ENCODE measurements at regions not wholly inside any gene's neighbourhood (a gene's known extent, or its start where the extent isn't known, plus 50 kb on each side); places are given as distances from the start of the nearest gene placed in this dataset.
"Not testable (repeated sequence)": the region's sequence is repeated elsewhere in the genome, so short reads cannot be mapped to it uniquely, and the experiment has no call there.

DNA sequence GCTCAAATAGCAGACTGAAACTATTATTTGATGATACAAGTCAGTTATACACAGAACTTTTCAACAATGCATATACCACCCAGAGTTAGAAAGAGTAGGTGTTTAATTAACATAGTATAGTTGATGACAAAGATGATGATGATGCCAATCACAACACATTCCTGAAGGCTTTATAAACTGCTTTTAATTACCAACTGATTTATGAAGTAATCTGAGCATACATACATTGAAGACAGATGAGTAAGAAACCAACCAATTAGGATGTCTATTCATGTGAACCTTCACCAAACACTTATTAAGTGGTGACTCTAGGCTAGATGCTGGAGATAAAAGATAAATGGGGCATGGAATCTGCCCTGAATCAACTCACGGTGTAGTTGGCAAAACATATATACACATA lies 600.9 kb upstream of the FLRT2 start:
- DNase-seq (ENCODE audit: extremely low spot score, insufficient read length, low read depth) (no peak), FAIRE-seq (no peak)

DNA sequence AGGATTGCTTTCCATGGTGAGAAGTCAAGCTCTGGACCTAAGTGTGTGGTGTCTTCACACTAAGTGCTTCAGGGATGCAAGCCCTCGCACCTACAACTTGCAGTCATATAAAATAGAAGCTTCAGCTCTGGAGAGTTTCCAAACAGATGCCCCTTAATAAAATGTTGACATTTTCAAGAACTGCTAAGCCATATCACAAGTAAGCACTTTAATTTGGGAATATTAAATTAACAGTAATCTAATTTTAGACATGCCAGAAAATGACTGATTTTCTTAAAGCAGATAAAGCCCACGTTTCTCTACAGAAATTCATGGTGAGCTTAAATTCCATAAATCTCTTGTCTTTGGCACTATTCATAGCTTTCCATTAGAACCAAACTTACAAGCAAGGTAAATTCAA lies 600.1 kb upstream of the FLRT2 start:
- FAIRE-seq (no peak), DNase-seq (ENCODE audit: extremely low spot score, insufficient read length, low read depth) (no peak)

DNA sequence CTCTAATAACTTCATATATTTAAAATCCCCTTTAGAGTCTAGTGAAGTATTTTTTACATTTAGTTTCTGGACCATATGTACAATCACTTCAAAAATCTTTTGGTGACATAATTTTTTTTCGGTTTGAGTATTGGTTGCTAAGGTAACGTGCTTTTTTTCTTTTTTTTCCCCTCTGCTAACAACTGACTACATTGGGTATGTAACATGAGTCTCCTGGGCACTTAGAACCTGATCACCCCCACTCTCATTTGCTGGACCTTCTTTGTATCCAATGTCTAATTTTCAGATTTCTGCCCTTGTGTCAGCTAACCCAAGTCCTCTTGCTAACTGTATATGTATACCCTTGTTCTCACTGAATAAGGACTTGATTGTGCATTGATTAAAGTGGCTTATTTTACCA lies 592.9 kb upstream of the FLRT2 start:
- DNase-seq (ENCODE audit: extremely low spot score, insufficient read length, low read depth) (no peak), FAIRE-seq (no peak)

DNA sequence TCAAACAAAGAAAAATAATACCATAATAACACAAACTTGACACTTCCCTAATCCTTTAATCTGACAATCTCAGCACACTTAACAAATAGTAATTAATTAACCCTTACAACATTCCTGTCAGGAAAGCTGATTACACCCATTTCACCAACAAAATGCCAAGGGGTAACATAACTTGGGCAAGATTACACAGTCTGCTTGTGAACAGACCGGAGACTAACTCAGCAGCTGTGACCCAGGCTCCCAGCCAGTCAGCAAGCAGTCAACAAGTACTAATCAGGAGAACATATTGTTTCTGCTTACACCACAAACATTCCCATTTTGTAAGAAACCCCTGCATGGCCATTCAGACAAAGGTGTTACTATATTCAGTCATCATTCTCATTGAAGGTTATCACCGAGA lies 592.5 kb upstream of the FLRT2 start:
- FAIRE-seq (no peak), DNase-seq (ENCODE audit: extremely low spot score, insufficient read length, low read depth) (no peak)

DNA sequence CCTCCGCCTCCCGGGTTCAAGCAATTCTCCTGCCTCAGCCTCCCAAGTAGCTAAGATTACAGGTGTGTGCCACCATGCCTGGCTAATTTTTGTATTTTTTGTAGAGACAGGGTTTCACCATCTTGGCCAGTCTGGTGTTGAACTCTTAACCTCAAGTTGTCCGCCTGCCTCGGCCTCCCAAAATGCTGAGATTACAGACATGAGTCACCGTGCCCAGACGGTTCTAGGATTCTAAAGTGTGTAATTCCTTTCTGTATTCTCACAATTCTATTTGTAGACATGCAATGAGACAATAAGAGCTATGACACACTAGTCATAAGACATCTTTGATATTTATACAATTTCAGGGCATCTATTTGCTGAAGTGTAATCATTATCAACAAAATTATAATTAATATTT lies 585.0 kb upstream of the FLRT2 start:
- not testable (repeated sequence) for DNase-seq (ENCODE audit: extremely low spot score, insufficient read length, low read depth); FAIRE-seq

DNA sequence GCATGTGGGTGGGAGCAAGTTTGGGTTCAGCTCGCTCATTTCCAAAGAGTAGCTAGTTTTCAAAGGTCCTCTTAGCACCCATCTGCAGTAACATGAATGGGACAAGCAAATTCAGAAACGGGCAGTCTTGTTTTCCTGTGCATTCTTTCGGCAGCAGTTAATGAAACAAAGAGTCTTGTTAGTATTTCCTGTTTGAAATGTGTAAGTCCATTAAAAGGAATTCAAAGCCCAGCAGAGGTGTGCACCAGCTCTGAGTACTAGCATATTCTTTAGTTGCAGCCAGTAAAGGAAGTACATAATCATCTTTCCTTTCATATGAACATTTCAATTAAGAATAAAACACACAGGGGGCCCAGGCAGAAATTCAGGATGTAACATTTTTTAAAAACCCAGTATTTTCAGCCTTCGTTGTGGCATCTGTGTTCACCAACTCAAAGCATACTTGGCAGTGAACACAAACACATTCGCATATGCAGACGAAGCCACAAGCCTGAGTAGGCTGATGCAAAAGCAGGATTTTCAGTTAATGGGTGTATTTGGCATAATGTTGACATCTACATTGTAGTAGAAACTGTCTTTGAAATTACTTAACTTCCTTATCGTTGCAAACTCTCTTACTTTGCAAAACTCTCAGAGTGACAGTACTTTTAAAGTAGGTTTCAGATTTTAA lies 570.0 kb upstream of the FLRT2 start:
- FAIRE-seq (no peak), DNase-seq (ENCODE audit: extremely low spot score, insufficient read length, low read depth) (no peak)

DNA sequence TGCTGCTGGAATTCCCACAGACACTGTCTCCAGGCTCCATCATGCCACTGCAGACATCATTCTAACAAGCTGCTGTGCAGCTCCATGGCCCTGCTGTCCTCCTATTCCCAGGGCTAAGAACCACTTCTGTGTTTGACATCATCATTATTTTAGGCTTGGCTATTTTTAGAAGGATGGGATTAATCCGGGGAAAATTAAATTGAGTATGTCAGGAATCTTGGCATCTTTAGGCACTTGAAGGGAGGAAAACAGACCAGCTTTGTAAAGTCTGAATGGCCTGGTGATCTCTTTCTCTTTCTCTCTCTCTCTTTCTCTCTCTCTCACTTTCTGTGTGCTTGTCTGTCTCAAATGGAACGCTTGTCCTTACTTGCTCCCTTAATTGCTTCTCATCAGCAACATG lies 568.3 kb upstream of the FLRT2 start:
- DNase-seq (ENCODE audit: extremely low spot score, insufficient read length, low read depth): no peak
- FAIRE-seq: no peak

DNA sequence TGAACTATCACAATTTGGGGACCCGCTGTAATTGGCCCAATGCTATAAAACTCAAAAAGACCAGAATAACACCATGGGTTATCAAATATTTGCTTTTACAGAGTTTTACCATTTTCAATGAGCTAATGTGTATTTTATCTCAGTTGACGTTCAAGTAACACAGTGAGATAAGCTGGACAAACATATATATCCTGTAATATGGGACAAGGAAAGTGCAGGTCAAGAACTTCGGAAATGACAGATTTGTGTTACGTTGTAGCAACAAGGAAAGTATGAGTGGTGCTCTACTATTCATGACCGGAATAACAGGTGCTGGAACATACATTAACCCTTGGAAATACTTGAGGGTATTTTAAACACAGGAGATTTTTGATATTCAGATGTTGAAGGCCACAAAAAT lies 566.4 kb upstream of the FLRT2 start:
- no peak for FAIRE-seq

DNA sequence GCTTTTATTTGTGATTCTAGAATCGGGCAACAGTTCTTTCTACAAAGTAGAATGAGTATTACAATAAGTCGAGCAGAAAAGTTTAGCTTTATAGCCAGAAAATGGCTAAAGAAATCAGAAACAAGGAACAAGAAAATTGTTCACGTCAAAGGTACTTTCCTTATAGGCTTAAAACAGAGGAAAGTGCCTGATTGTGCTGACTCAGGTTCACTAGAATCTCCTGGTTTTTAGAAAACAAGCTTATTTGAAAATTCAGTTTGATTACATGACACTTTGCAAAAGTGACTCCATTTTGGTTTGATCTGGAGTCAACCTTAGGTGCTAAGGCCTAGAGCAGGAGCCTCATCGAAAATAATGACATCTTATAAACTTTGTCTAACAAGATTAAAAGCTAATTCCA lies 564.7 kb upstream of the FLRT2 start:
- FAIRE-seq (no peak), DNase-seq (ENCODE audit: extremely low spot score, insufficient read length, low read depth) (no peak)

More for the DNA sequence above, 566.4 kb upstream of the FLRT2 start:
- DNase-seq (ENCODE audit: extremely low spot score, insufficient read length, low read depth): no peak

DNA sequence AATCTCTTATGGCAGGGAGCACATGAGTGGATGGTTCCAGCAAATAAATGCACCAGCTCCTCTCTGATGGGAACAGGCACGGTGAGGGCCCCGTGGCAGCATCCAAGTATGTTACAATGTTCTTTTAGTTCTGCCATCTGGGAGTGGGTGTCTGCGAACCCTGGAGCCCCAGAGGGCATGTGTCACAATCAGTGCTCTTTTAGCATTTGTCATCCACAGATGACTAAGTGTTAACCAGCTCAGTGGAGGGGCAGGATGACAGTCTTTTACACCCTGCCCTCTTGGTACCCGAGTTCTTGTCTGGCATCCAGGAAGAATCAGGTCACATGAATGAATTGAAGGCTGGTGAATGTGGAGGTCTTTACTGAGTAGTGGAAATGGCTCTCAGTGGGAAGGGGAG lies 560.4 kb upstream of the FLRT2 start:
- FAIRE-seq (no peak), DNase-seq (ENCODE audit: extremely low spot score, insufficient read length, low read depth) (no peak)

DNA sequence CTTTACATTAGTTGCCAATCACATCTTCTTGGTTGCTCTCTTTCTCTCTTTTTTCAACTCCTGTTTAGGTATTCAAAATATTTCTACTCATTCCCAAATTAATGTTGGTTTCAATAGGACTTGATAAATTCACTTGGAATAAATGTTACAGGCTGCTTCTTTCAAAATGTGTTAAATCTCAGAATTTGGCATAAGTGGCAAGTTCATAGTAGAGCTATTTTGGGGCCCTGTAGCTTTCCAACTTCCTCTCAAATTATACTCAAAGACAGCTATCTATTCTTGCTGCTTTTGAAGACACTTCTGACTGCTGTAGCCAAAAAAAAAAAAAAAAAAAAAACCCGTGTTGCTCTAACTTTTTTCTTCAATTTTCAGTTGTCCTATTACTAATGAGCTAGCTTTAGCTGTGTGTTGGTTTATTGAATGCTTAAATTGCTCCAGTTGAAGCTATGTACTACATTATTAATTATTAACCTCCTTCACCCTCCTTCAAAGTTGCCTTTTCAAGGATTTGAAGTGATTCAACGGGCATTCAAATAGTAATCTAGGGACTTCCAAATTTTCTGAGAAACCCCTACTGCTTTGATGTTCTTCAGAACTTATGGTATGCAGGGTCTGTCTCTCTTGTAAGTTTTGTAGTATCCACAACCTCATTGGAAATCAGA lies 554.6 kb upstream of the FLRT2 start:
- FAIRE-seq: no peak
- no peak for DNase-seq (ENCODE audit: extremely low spot score, insufficient read length, low read depth)

DNA sequence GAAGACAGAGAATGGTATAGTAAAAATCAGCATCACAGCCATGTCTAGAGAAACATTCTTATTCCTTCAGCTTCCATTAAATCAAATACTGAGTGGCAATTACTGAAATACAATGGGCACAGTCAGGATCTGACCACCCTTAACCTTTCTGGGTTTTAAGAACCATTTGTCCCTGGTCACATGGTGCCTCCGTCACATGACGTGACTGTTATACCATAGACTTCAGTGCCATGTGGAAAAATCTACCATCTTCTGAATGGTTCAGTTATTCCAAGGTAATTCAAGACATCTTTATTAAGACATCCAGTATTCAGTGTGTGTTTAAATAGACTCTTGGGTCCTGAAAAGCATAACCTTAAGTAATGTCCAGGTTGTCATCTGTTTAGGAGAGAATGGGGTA lies 553.1 kb upstream of the FLRT2 start:
- DNase-seq (ENCODE audit: extremely low spot score, insufficient read length, low read depth): no peak
- FAIRE-seq: no peak

DNA sequence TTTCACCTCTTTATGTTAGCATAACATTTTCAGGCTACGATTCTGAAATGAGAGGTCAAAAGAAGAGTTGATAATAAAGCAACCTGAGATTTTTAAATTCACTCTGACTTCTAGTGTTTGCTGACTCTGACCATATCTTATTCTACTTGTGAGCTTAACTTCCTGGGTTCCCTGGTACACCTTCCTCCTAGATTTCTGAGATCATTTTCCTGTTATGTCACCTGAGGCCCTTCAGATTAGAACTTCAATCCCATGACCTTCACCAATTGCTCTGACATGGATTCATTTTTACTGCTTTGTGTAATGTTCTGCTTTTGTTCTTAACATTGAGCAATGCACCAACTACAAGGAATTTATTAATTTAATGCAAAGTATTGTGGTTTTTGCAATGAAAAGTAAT lies 542.9 kb upstream of the FLRT2 start:
- no peak for DNase-seq (ENCODE audit: extremely low spot score, insufficient read length, low read depth)
- FAIRE-seq: no peak

DNA sequence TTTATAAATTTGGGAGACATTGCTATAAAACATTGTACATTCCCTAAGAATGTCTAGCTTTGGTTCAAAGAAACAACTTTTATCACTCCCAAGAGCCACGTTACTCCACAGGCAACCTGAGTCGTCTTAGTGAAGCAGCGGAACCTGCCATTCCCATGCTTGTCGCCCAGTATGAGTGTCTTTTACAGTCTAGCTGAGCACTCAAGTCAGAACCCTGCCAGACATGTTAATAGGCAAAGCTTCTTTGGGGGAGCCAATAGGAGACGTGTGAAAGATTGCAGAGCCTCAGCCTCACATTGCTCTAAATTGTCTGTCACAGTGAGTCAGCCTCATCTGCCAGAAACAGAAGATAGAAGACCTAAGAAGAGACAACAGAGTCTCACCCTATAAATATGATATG lies 541.6 kb upstream of the FLRT2 start:
- FAIRE-seq (no peak), DNase-seq (ENCODE audit: extremely low spot score, insufficient read length, low read depth) (no peak)

DNA sequence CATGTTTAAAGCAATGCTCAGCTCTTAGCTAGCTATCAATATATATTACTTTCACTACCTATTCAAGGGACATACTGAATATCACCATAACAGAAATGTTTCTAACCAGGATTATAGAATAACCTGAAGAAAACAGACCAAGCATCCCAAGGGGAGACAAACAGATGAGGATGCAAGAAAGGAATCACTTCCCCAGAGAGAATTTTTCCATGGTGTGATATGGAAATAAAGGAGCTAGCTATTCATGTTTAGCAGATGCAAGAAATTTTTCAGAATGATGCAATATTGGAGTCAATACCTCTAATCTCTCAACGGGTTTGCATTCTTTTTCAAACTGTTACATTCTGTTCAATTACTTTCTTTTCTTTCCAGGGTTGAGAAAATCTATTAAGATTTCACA lies 538.9 kb upstream of the FLRT2 start:
- FAIRE-seq (no peak), DNase-seq (ENCODE audit: extremely low spot score, insufficient read length, low read depth) (no peak)

DNA sequence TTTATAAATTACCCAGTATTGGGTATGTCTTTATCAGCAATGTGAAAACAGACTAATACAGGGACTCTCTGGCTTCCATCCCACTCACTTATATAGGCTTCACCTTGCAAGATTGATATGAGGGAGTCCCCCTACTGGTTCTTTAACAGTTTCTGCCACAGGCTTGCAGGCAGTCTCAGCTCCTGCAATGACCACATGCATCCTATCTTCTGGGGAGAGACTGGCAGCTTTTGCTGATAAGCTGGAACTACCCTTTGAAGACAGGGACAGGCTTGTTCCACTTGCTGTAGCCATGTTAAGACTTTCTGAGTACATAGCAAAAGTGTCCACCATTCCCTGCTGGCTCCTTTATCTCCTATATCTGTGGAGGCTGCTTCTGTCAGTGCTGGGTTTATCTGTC lies 531.7 kb upstream of the FLRT2 start:
- DNase-seq (ENCODE audit: extremely low spot score, insufficient read length, low read depth): no peak
- no peak for FAIRE-seq

DNA sequence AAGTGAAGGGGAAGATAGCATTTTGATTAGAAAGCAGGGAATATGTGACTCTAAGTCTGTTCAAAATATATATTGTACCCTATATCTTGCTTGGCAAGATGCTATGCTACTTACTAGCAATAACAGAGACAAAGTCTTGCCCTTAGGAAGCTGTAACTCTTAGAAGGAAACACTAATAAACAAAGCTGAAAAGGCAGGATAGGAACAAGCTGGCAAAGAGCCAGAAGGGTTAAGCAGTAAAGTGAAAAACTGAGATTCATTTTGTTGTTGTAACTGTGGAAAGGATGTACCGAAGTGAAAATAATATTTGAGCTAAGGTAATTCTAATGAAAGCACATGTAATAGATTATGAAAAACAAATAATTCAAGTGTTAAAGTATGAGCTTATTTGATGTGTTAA lies 527.1 kb upstream of the FLRT2 start:
- DNase-seq (ENCODE audit: extremely low spot score, insufficient read length, low read depth) (no peak), FAIRE-seq (no peak)

DNA sequence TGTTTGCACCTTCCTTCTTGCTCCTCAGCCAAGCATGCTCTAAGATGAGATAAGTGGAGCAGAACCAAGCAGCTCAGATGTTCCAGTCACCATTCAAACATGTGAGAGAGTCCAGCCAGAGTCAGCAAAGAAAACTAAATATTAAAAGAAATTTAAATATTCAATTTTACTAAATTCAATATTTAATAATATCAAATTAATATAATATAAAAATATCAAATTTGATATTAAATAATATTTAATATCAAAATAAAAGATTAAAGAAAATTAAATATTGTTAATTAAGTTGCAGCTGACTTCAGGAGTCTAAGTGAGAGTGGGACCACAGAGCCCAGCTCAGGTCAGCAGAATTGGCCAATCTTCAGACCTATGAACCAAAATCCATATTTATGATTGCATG lies 526.1 kb upstream of the FLRT2 start:
- no peak for DNase-seq (ENCODE audit: extremely low spot score, insufficient read length, low read depth)
- no peak for FAIRE-seq

DNA sequence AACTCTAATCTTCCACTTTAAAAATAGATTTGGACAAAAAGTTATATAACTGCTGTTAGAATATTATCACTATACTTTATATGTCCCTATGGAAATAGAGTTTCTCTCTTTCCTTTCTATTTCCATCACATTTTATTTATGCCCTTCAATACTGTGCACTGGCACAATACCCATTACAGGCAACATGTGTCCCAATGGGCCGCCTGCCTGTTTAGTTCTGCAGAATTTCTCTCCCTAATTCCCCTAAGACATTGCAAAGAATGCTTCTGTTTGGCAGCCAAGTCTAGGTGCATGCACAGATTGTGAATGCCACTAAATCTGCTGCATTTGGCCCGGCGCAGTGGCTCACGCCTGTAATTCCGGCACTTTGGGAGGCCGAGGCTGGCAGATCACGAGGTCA lies 520.4 kb upstream of the FLRT2 start:
- FAIRE-seq: no peak

DNA sequence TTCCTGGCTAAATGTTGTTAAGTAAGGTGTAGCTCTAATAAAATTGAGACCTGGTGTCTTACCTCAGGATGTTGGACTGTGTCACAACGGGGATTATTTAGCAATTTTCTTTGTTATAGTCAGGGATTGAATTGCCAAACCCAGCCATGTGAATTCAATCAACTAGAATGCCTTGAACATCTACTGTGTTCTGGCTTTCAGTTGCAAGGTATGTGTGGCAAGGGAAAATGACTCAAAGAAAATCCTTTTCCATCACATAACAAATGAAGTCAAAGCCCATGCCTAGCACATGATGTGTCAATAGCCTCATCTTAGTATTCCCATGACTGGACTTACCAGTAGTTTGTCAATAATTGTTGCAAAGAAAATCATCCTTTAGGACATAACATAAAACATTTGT lies 519.8 kb upstream of the FLRT2 start:
- DNase-seq (ENCODE audit: extremely low spot score, insufficient read length, low read depth) (no peak), FAIRE-seq (no peak)

More for the DNA sequence above, 520.4 kb upstream of the FLRT2 start:
- no peak for DNase-seq (ENCODE audit: extremely low spot score, insufficient read length, low read depth)

DNA sequence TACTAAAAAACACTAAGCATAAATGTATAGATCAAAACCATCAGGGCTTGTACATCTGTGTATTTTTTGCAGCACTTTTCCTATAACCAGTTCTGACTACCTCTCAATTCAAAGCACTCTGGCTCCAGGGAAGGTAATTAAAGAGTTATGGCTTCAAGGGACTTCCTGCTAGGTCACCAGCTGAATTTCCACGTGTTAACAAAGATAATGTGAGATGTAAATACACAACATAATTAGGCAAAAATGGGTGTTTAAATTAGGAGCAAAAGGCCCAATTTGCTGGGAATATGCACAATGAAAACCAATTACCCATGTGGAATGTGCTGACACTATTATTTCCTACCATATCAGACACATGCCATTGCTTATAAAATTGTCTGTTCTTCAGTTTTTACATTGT lies 513.4 kb upstream of the FLRT2 start:
- no peak for FAIRE-seq
- no peak for DNase-seq (ENCODE audit: extremely low spot score, insufficient read length, low read depth)

DNA sequence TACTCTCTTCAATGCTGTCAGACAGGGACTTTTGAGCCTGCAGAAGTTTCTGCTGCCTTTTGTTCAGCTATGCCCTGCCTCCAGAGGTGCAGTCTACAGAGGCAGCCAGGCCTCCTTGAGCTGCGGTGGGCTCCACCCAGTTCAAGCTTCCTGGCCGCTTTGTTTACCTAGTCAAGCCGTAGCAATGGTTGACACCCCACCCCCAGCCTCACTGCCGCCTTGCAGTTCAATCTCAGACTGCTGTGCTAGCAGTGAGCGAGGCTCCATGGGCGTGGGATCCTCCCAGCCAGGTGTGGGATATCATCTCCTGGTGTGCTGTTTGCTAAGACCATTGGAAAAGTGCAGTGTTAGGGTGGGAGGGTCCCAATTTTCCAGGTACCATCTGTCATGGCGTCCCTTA lies 506.1 kb upstream of the FLRT2 start:
- not testable (repeated sequence) for FAIRE-seq; DNase-seq (ENCODE audit: extremely low spot score, insufficient read length, low read depth)
